MCF 10A (cell line): ENCODE measurements at regions not wholly inside any gene's neighbourhood (a gene's known extent, or its start where the extent isn't known, plus 50 kb on each side); places are given as distances from the start of the nearest gene placed in this dataset.

Experiments used
- BruUV-seq: library from RNA; stranded (reverse); fragments of 400-500 nt; replicated peaks from 2 replicates; lab custom pipeline; 2021; lab: Mats Ljungman, UMichigan
- CTCF ChIA-PET: fragments of 300-600 bp; sonication (Branson Sonifier 250); formaldehyde crosslinking; extraction: SDS; loops from one replicate; lab custom pipeline; 2021; ENCODE audit warnings: antibody characterized with exemption, inconsistent platforms; lab: Yijun Ruan, JAX
- POLR2A ChIA-PET: fragments of 300-600, 350-650 bp; sonication (Branson Sonifier 250); formaldehyde crosslinking; extraction: SDS; loops from one replicate; lab custom pipeline; 2020; ENCODE audit warnings: antibody characterized with exemption, inconsistent platforms; lab: Yijun Ruan, JAX
- DNase-seq: peaks from one replicate; pipeline ENCODE4 v3.0.0-alpha.2; 2018; ENCODE audit not compliant: unreplicated experiment
- H3K27ac Mint-ChIP-seq: one replicate; pipeline ENCODE4 v1.8.0; 2022; ENCODE audit warnings: mild to moderate bottlenecking, low read depth, mixed read lengths; ENCODE audit not compliant: unreplicated experiment
- H3K27me3 Mint-ChIP-seq: one replicate; pipeline ENCODE4 v1.8.0; 2022; ENCODE audit warnings: mixed read lengths; ENCODE audit not compliant: insufficient read depth, unreplicated experiment
- H3K36me3 Mint-ChIP-seq: one replicate; pipeline ENCODE4 v1.8.0; 2022; ENCODE audit warnings: mild to moderate bottlenecking, moderate library complexity, mixed read lengths; ENCODE audit not compliant: insufficient read depth, unreplicated experiment
- H3K4me1 Mint-ChIP-seq: one replicate; pipeline ENCODE4 v1.8.0; 2022; ENCODE audit warnings: mixed read lengths; ENCODE audit not compliant: insufficient read depth, unreplicated experiment
- H3K4me3 Mint-ChIP-seq: one replicate; pipeline ENCODE4 v1.8.0; 2022; ENCODE audit warnings: mild to moderate bottlenecking, moderate library complexity, mixed read lengths; ENCODE audit not compliant: unreplicated experiment
- H3K9me3 Mint-ChIP-seq: one replicate; pipeline ENCODE4 v1.8.0; 2022; ENCODE audit warnings: mixed read lengths; ENCODE audit not compliant: unreplicated experiment
- intact Hi-C: fragments of 100-400 bp; cut with micrococcal nuclease; formaldehyde crosslinking; loops from 2 replicates; pipeline ENCODE4 v1.14.1; 2022
- TF ChIP-seq, protein P1 (sequence below): fragments of 200-600 bp; IDR thresholded peaks from one replicate; pipeline ENCODE4 v1.8.0; 2022; ENCODE audit warnings: antibody characterized with exemption, mild to moderate bottlenecking; ENCODE audit not compliant: unreplicated experiment

DNA sequence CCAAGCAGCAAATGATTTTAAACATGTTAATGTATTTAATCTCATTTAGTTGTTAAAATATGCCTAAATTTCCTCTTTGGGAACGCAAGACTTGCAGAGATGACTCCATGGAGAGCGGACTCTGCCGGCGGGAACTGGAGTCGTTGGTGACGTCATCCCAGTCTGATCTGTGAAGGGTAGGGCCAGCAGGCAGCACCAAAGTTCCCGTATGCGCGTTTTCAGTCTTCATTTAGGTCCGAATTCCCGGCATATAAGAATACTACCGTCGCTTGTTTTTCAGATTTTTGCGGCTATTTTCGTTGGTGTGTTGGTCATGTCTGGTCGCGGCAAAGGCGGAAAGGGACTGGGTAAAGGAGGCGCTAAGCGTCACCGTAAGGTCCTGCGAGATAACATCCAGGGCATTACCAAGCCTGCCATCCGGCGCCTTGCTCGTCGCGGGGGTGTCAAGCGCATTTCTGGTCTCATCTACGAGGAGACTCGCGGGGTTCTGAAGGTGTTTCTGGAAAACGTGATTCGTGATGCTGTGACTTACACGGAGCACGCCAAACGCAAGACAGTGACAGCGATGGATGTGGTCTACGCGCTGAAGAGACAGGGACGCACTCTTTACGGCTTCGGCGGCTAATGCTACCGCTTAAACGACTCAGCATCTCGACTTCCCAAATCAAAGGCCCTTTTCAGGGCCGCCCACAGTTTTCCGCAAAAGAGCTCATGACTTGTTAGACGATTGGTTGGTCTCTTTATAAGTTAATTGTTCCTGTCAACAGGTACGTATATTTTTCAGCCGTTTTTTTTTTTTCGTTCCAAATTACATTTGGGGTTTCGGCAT is 117.3 kb downstream of the HFE start:
- Mint-ChIP-seq H3K9me3 (no peaks in the 10 kb centered on the region), H3K27ac (no peak overlapping the region)

DNA sequence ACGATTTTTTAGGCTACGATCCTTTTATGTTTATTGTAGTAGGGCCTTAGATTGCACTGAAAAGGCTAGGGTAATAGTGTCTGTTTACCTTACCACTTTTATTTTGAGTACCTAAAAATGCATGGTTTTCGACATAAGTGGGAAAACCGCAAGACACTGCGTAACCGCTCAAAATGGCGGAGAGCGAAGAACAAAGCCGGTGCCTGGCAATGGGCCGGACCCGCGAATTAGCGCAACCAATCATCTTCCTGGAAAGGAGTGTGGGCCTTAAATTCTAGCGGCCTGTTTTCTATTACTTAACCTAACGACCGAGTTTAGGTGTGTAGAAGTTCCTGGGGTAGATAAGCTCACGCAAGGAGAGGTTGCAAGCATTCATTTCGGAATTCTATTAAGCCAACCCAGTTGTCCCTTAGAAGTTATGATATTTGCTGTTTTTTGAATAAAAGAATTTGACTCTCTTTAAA is 118.0 kb downstream of the HFE start:
- DNase-seq = peak; percentile 78
- Mint-ChIP-seq H3K27me3 (no peaks in the 10 kb centered on the region), H3K4me1 (no peaks in the 10 kb centered on the region), H3K36me3 (peaks cover 14% of the 10 kb centered on the region), H3K9me3 (no peaks in the 10 kb centered on the region), H3K4me3 (no peak overlapping the region), H3K27ac (no peak overlapping the region)
- POLR2A ChIA-PET = interaction anchor here (0.6 to 17.8 kb wide), 58 partner anchors 10 to 1689 kb away, joined by 3 to 728 read pairs (median 6); partner anchors contain the start of gene HMGN4
- no TSS peak for BruUV-seq
- TF ChIP-seq, protein P1, sequence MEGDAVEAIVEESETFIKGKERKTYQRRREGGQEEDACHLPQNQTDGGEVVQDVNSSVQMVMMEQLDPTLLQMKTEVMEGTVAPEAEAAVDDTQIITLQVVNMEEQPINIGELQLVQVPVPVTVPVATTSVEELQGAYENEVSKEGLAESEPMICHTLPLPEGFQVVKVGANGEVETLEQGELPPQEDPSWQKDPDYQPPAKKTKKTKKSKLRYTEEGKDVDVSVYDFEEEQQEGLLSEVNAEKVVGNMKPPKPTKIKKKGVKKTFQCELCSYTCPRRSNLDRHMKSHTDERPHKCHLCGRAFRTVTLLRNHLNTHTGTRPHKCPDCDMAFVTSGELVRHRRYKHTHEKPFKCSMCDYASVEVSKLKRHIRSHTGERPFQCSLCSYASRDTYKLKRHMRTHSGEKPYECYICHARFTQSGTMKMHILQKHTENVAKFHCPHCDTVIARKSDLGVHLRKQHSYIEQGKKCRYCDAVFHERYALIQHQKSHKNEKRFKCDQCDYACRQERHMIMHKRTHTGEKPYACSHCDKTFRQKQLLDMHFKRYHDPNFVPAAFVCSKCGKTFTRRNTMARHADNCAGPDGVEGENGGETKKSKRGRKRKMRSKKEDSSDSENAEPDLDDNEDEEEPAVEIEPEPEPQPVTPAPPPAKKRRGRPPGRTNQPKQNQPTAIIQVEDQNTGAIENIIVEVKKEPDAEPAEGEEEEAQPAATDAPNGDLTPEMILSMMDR = no peak
- intact Hi-C loops = loop anchor here (1.0 to 2.0 kb wide), 3 partner anchors 11 to 172 kb away; a partner anchor contains a TSS
- CTCF ChIA-PET = interaction anchor here (0.6 to 1.1 kb wide), 2 partner anchors 11 to 82 kb away, joined by 3 to 4 read pairs; a partner anchor contains a TSS

More for the DNA sequence above, 117.3 kb downstream of the HFE start:
- ChIA-PET POLR2A (interaction anchor here (0.6 to 17.8 kb wide), 67 partner anchors 11 to 1690 kb away, joined by 3 to 728 read pairs (median 6); partner anchors contain the start of gene HMGN4), CTCF (interaction anchor here (0.6 to 1.1 kb wide), 2 partner anchors 11 to 81 kb away, joined by 3 to 4 read pairs; a partner anchor contains a TSS)
- Mint-ChIP-seq H3K4me1 (peaks cover 3% of the 10 kb centered on the region), H3K36me3 (peaks cover 16% of the 10 kb centered on the region), H3K27me3 (no peaks in the 10 kb centered on the region), H3K4me3 (no peak overlapping the region)
- TF ChIP-seq, protein P1 = no peak
- TSS peak; percentile 90 for BruUV-seq
- intact Hi-C loops = loop anchor here (1.0 to 2.0 kb wide), 7 partner anchors 12 to 172 kb away; a partner anchor contains a TSS
- DNase-seq = peak; percentile 98

GRCh38 chr6:26205625-26206574 is 118.7 kb downstream of the HFE start:
- H3K4me1 Mint-ChIP-seq = no peaks in the 10 kb centered on the region
- no peaks in the 10 kb centered on the region for H3K9me3 Mint-ChIP-seq
- CTCF ChIA-PET = interaction anchor here (1.1 kb wide), 1 partner anchor 10 kb away, joined by 3 read pairs; a partner anchor contains a TSS
- H3K27me3 Mint-ChIP-seq = no peaks in the 10 kb centered on the region
- POLR2A ChIA-PET = interaction anchor here (0.7 to 17.8 kb wide), 57 partner anchors 9 to 1689 kb away, joined by 3 to 728 read pairs (median 6); partner anchors contain the start of gene HMGN4
- peaks cover 14% of the 10 kb centered on the region for H3K36me3 Mint-ChIP-seq
- TF ChIP-seq, protein P1 = no peak
- H3K27ac Mint-ChIP-seq = no peak overlapping the region
- no peak overlapping the region for H3K4me3 Mint-ChIP-seq
- peak; percentile 62 for DNase-seq
- TSS peak; percentile 93 for BruUV-seq
- intact Hi-C loops = loop anchor here (1.0 to 2.0 kb wide), 3 partner anchors 10 to 173 kb away; a partner anchor contains a TSS
